HuH-7 (cell line): ENCODE measurements at regions not wholly inside any gene's neighbourhood (a gene's known extent, or its start where the extent isn't known, plus 50 kb on each side); places are given as distances from the start of the nearest gene placed in this dataset.

Experiments
- DNase-seq: peaks from one replicate; pipeline ENCODE4 v3.0.0; 2011; ENCODE audit warnings: low spot score

DNA sequence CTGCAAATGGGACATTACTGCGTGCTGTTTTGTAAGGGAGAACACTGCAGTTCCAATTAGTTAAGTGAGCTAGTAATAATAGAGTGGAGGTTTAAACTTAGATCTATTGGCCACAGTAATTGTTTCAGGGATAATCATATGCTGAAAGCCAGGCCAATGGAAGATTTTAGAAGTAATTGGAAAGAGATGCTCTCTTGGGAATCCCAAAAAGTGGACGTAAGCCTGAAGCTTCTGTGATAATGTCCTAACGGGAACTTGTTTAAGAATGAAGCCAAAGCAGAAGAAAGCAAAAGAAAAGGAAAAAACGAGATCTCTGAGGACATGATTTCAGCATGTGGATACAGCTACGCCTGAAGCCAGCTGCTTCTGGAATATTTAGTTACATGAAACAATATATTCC lies 594.6 kb downstream of the SLC4A3 start:
- no peak for DNase-seq

DNA sequence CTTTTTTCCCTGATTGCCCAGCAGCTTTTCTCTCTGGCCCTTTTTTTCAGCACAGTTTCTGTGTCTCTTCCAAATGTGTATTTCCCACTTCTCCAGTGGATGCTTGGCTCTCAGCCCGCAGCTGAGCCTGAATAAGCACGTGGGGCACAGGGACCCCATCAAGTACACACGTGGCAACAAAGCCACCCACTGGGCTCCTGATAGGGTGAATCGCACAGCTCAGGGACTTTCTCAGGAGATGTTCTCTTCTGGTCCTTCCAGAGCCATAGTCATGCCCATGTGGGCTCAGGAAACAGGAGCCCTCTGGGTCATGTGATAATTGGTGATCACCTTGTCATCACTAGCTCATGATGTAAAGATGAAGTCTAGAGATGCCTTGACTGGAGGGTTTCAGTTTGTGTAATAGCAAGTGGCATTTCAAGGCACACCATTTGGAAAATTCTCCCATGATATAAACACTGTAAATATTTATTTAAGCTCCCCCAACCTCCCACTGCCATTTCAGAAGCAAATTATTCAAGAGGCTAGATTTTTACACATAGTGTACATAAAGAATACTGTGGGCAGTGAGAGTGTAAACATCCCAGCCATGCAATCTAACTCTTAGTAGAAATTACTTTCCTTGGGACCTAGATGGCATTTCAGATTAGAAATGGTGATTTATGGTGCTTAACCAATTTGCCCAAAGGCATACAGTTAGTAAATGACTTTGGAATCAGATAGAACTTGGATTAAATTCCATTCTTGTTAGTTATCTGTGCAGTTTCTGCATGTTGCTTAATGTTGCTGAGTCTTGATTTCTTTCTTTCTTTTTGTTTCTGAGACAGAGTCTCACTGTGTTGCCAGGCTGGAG lies 597.5 kb downstream of the SLC4A3 start:
- DNase-seq = no peak

DNA sequence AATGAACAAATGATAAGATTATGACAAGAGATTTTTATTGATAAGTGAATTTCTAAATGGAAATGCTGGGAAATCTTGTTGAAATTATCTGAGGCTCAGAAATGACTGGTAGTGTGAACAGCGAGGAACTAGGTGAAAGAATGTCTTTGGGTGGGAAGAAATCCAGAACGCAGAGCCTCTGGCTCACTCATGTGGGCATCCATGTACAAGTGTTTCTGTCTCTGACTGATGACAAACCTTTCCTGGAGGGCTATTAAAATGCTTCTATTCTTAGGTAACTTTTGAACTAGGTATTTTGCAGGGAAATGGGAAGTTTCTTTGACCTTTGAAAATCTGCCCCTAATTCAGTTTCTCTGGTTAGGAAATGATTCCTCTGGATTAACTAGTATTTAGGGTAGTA lies 598.6 kb downstream of the SLC4A3 start:
- no peak for DNase-seq

DNA sequence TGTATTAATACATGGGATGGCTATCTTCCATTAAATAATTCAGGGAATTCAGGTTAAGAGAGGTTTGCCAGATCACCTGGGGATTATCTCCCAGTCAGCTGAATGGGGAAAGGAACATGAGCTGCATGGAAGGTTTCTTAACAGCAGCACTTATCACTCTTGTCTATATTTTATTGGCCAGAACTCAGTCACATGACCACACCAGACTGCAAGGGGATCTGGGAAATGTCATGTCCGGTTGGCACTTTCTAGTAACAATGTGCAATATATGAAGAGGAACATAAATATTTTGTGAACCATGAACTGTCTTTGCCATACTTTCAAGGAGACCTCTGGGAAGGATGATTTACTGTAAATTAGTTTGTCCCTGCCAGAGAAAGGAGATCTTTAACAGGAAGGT lies 599.1 kb downstream of the SLC4A3 start:
- no peak for DNase-seq

DNA sequence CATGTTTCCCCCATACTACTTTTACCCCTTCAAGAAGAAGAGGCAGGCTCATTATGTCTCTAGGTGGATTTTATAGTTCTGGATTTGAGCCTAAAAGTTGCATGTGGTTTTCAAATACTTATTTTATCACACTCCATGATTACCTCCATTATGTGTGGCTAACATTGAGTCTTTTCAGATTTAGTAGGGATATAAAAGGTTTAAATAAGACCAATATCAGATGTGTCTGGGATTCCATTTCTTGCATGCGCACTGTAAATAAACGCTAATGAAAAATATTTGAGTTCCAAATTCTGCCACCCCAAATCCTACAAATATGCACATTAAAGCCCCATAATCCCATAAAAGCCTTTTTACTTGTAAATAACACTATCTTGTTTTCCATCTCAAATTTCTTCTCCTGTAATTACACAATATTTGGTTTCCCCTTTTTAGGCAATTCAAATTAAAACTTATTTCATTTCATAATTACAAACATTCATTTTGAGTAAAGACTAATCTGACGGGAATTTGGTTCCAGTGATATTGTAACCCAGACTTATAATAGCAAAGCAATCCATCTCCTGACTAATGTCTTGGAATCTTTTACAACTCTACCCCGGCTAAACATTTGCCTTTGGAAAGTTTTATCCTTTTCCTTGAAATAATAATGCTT lies 600.0 kb downstream of the SLC4A3 start:
- no peak for DNase-seq

DNA sequence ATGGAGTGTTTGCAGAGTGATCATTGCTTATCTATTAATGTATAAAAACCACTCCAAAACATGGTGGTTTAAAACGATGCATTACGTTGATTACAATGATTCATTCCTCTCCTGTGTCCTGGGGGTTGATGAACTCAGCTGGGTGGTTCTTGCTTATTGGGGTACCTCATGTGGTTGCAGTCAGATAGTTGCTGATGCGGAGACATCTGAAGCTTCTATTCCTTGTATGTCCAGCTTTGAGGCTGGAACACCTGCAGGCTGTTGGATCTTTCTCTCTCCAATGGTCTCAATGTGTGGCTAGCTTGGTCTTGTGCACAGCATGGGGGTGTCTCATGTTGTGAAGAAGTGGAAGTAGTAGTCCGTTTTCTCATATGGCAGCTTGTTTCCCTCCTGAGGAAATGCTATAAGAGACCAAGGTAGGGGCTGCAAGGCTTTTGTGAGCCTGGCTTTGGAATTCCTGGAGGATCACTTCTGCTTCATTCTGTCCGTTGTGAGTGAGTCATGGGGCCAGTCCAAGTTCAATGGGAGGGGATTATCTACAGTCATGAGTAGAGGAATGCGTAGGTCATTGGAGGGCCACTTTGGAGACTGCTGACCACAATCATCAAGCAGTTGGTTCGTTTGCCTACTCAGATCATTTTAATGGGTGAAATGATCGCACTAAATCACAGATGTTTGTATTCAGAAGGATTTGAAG lies 601.0 kb downstream of the SLC4A3 start:
- DNase-seq = no peak

DNA sequence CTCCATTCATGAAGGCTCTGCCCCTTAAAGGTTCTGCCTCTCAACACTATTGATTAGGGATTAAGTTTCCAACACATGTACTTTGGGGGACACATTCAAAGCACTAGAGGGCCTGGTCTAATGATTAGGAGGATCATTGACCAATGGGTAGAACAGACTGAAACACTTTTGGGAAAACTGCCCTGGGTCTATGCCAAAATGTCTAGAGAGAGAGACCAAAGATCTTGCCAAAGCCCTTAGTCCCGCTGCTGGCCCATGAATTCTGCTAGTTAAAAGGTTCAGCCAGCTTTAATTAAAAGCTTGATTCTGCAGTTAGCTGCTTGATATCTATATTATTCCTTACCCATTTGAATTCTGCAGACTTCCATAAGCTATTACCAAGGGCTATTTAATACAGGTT lies 613.2 kb downstream of the SLC4A3 start:
- DNase-seq = no peak

DNA sequence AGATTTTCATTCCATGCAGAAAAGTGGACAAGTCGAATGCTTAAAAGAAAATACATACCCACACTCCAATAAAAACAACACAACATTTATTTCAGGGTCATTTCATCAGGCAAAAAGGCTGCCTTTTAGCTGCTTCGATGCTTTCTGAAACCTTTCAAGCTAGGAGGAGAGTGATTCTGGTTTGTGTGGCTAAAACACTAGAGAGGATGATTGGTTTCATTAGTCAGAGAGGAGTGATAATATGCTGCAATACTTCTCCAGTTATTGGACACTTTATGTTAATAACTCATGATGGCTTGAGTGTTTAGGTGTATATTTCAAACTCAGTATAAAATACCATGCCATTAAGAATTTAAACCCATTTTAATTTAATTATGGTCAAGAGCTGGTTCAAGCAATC lies 614.0 kb downstream of the SLC4A3 start:
- no peak for DNase-seq

DNA sequence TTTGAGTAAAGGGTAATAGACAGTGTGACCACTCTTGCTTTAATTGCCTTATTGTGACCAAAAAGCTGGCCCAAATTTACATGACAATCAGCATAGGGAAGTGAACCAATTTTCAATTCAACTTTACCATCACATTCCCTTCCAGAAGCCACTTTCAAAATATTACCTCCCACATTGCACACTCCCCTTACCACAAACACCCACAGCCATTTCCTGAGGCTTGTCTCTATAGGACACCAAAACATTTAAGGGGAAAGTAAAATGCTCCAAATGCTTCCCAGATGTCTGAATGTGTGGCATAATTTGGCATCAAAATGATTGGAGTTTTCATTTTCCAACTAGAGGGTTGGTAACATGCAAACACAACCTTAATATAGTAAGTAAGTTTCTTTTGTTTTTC lies 616.1 kb downstream of the SLC4A3 start:
- DNase-seq = no peak

DNA sequence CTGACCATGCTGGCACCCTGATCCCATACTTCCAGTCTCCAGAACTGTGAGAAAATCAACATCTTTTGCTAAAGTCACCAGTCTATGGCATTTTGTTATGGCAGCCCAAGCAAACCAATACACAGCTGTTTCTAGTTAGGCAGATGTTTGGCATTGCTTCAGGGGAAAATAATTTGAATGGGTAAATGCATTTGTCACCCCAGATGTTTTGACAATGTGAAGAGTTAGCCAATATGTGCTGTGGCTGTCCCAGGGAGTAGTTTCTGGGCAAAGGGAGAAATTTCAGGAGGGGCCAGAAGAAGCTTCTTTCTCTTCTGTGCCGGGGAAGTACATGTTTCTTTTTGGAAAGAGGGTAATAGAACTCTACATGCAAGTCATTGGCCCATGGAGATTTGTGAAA lies 619.0 kb downstream of the SLC4A3 start:
- DNase-seq = no peak

DNA sequence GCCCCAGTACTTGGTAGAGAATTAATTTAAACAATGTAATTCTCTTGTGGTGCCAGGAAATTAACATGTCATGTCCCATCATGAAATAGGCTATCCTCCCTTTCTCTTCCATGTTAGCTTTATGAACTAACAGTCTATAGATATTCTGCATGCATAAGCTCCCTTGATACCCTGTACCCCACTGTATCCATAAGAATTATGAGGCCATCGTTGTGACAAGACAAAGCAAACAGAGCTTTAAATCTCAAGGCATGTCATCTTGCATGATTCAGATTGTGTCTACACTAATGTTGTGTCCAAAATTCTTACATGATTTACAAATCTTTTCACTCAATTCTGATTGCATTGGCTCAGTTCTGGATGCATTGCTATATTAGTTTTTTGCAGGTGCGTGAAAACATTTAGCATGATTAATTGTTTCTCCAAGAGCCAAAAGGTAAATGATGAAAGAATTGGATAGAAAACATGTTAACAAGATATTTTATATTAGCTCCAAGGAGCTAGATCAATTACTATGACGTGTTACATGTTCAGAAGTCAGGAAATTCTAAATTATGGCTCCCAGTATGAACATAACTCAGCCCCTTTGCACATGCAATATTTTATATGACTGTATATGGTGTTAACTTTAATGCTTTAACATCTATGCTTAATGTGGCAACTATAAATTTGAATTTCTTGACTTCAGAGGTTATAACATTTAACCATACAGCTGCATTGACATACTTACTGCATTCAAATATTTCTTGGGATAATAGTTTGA lies 620.3 kb downstream of the SLC4A3 start:
- DNase-seq = no peak

DNA sequence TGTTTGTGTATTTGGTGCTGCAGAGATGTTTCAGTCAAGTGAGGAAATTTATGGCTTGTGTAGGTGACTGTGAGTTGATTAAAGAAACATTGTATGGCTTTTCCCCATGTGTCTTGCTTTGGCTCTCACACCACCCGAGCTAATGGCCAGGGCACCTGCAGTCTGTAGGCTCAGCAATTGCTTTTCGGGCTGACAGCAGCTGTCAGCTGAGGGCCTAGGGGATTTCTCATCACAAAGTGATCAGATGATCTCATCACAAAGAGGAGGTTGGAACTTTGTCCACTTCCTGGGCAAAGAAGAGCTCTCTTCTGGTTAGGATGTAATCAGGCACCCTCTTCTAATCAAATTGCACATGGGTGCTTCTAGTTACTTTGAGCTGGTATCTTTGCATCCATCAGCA lies 632.2 kb downstream of the SLC4A3 start:
- DNase-seq = no peak

DNA sequence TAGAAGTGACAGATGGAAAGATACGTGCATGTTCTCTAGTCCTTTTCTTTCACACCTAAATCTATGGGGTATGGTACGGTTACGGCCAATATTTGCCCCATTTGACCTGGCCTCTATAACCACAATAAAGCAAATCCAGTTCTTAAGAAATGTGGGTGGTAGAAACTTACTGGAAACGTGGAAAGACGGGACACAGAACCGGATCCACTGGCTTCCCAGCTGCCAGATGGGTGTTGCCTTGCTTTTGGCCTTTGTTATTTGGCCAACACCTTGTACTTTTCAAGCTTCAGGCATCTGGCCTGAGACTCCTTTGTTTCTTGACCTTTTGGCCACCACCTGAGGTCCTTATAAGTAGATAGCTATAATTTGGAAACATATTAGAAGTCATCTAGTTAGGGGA lies 635.9 kb downstream of the SLC4A3 start:
- no peak for DNase-seq

DNA sequence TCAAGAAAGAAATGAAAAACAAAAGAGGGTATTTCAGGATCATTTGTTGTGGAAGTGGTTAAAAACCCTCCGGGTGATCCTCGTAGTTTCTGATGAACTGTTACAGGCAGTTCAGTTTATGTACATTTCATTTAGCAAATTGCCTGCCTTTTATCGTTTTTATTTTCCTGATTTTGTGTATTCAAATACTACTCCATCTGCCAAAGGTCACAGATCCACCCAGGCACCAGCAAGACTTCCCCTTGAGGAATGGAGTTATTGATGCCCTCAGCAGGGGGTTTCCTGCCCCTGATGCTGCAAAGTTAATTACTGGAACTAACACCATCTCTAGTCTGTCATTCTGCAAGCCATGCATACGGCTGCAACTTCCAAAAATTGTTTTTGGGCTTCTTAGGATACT lies 641.9 kb downstream of the SLC4A3 start:
- DNase-seq = no peak

DNA sequence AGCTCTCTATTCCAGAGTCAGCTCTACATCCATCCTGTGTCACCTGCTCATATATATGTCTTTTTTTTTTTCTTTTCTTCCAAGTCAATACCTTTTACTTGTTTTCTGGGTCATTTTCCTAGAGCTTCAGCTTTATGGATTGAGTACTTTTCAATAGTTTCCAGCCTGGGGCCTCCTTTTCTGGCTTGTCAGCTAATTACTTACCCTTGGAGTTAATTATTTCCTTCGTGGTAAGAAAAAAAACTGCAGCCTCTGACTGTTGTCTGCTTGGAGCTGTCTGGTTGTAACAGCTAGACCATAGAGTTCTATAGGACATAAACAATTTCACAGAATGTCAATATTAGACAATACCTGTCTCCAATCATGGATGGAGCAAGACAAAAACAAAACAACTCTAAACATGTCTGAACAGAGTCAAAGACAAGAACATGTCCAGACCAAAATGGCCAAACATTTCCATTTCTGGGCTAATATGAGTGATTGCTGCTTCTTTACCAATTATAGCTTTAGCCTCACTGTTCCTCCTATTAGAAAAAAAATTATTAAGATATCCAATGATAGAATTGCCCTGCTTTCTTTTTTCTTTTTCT lies 643.1 kb downstream of the SLC4A3 start:
- DNase-seq = no peak

DNA sequence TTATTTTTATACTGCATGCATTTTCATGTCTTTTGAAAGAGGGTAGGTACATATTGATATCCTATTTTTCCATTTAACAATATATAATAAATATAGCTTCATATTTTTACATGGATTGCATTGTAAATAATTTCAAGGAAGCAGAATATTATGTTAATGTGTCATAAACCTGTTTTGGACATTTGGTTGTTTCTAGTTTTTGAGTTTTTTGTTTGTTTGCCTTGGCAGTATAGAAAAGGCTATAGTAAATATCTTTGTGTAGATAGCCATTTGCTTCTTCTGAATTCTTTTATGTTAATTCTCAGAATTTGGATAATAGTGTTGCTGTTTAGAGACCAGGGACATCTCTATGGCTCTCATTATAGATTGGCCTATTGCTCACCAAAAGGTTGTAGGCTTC lies 645.2 kb downstream of the SLC4A3 start:
- no peak for DNase-seq

DNA sequence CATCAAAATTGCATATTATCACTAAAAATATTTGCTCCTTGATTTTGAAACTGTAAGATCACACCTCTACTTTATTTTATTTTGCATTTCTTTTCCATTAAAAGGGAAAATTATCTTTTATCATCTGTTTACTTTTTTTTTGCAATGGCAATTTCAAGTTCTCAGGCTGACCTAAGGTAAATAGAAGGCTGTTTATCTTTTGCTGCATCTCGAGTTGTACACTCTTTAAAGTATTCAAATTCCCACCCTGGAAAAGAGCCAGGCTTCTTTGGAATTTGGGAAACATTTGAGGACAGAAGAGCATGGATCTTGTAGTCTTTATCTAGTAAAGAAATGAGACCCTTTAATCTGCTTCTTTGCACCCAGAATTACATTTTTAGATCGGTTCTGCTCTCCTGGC lies 645.7 kb downstream of the SLC4A3 start:
- no peak for DNase-seq

DNA sequence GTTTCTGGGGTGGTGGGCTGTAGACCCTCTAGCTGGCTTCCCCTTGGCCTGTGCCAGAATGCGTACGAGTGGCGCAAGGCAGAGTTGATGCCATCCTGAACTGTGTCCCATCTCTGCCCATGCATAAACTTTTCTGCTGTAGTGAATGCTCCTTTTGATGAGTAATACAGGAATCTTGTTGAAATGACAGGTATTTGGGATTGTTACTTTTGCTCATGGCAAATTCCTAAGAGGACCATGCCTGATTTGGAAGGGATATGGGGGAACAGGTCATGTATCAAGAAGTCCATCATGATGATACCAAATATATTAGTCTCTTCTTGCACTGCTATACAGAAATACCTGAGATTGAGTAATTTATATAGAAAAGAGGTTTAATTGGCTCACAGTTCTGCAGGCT lies 648.0 kb downstream of the SLC4A3 start:
- DNase-seq = no peak

DNA sequence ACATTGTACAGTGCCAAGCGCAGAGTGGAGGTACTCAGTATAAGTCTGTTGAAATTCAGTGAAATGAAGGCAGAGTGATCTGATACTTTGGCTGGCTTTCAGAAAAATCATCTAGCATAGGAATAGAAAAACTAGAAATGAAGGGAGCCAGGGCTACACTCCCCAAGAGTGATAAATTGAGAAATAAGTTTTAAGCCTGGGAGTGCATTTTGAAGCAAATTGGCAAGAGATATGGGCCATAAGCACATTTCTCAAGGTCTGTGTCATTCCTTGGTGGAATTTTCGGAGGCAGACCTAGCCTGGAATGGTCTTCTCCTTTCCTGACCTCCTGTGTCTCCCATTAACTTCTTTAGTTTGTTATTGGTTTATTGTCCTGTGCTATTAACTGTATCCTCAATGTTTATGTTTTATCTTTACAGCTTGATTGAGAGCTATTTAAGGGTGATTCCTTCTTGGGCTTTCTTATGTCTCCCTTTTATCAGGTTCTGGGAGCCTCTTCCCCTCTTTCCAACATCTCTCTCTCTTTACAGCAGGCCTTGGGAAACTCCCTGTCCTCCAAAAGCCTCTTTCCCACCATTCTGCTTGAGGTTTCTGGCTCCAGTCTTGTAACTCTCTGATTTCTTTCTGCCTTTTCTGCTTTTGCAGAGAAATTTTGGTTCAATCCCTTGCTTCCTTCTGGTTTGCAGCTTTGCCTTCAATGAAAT lies 649.5 kb downstream of the SLC4A3 start:
- DNase-seq = no peak

DNA sequence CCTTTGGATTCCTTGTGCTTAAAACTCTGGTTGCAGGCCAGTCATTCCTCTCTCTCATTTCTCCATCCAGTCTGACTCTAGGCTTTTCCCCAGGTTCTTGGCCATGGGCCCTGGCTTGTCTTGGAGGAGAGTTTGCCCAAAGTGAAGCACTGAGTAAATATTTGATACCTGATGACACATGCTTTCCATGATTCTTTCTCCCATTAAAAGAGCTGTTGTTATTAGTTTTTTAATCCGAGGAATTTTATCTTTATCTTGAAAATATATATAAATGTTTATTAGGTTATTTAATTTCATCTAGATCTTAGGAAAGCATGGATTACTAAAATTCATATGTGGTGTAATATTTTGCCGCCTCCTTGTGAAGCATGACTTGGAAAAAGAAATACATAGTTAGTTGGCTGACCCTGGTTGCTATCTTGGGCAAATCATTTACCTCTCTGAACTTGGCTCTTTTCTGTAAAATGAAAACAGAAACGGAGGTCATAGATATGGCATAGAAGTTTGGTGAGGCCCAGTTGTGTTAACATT lies 650.1 kb downstream of the SLC4A3 start:
- no peak for DNase-seq

DNA sequence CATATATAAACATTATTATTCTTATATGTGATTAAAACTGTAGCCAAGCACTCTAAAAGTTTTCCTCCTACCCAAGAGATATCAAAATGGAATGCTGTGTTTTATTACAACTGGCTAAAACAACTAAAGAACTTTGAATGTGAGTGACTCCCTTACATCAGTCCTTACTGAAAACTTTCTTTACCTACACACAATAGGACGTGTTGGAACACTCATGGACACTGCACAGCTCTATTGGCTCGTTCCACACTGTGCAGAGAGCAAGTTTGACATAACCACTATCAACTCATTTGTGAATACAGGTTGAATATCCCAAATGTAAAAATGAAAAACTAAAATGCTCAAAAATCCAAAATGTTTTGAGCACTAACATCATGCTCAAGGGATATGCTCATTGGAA lies 650.6 kb downstream of the SLC4A3 start:
- no peak for DNase-seq
